GM21515 (cell line): ENCODE measurements at regions not wholly inside any gene's neighbourhood (a gene's known extent, or its start where the extent isn't known, plus 50 kb on each side); places are given as distances from the start of the nearest gene placed in this dataset.

ENCODE experiments used
- ATAC-seq: cut with Tn5 transposase; IDR thresholded peaks from one replicate; pipeline ENCODE4 v1.9.1; 2021; ENCODE audit not compliant: unreplicated experiment

DNA sequence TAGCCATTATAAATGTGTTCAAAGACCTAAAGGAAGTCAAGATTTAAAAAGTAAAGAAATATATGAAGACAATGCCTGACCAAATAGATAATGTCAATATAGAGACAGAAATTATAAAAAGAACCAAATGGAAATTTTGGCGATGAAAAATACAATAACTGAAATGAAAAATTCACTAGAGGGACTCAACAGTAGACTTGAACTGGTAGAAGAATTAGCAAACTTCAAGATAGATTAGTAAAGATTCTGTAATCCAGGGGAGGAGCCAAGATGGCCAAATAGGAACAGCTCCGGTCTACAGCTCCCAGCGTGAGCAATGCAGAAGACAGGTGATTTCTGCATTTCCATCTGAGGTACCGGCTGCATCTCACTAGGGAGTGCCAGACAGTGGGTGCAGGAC lies 433.2 kb downstream of the HINT1 start:
- ATAC-seq = no peak

DNA sequence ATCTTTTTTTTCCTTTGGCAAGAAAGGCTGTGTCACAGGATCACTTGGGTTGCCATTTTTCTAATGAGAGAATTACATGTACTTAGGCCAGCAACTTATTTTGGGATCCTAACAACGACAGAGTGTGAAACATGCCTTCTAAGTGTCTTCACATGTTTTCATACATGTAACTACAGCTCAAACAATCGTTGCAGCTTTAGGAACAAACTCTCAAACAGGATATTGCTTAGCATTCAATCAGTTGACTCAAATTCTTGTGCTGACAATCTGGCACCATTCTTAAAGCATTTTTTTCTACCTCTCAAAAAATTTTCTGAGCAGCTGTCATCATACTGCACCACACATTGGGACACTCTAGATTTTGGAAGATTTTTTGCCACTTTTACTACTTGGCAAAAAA lies 435.5 kb downstream of the HINT1 start:
- ATAC-seq = no peak

DNA sequence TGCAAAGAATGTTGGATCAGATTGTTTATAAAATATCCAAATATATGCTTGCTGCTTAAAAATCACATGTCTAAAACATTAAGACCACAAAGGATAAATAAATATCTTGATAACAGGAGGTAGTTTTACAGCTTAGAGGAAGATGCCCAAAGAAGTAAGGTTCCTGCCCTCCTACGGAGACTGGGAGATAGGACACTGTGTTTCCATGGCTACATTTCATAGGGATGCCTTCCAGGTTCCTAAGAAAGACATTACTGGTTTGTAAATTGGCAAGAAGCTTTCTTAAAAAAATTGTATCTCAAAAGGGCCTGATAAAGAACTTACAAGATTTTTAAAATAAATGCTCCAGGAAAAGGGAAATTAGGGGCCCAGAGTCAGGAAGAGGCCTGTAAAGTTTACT lies 437.2 kb downstream of the HINT1 start:
- ATAC-seq = no peak

DNA sequence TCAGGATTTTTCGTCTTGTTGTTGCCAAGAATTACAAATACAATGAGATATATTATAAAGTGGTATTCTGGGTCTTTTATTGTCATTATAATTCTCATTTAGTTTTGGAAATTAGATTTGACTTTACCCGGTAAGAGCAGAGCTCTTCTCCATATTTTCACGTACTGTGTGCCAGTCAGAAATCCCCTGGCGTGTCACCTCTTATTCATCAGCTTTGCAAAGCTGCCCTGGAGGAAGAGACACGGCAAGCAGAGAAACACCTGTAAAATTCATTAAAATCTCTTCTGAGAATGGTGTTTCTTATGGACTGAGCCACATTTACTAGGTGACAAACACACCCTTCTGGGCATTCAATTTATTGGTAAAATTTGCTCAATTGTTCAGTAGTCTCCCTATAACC lies 440.4 kb downstream of the HINT1 start:
- ATAC-seq = no peak

DNA sequence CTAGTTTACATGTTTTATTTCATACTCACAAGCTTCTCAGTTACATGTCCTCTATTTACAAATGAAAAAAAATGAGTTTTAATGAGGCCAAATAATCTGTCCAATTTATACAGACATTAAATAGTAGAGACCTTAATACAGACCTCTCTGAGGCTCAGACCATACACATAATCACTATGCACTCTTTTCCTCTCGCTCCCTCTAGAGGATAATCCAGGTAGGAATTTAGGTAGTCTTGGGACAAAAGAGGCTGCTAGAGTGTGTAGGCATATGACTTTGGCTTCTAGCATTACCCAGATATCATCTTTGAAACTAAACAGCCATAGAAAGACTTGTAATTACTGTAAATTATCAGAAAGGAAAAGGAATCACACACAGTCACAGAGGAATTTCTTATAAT lies 444.7 kb downstream of the HINT1 start:
- no peak for ATAC-seq

DNA sequence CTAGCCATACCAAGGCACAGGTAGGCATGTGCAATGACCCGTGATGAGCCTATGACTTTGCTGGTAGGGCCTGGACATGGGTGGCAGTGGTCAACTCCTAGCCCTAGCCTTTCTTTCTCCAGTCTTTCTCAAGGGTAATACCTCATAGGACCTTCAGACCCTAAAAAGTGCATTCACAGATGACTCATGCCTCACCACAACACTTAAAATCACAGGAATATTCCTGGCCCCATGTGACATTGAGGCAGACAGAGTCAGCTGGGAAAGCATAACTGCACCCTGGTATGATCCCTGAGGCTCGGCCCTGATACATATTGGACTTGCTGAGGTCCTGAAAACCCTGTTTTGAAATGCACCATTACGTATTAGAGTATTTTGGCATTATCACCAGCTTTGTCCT lies 449.5 kb downstream of the HINT1 start:
- ATAC-seq = no peak

DNA sequence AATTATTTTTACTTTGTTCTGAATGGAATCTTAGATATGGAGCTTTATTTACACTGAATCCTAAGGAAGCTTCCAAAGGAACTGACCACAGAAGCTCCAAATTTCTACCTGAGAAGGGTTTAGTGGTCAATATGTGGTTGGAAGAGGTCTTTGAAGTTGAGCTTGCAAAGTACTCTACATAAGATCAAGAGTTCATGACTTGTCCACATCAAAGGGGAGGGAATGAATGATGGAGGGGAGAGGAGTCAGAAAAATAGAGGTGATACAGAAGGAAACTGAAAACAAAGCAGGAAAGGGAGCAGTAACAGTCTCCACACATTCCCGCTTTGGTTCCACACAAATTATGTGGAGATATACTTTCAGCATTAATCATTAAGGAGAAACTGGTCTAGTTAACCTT lies 450.9 kb downstream of the HINT1 start:
- ATAC-seq = no peak

DNA sequence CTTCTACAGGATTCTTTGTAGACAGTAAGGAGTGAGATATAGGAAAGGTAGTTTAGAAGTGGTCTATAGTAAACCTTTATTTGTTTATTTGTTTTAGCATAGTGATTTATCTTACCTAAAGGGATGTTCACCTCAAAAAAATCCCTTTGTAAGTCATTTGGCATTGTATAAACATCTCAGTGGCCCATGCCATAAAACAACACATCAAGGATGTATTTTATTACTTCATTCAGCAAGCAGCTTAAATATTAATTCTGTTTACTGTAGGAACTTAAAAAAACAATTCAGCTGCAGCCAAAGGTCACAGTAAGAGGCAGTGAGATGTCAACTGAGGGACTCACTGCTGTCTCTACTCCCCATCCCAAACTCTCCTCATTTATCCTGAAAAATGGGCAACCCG lies 452.7 kb downstream of the HINT1 start:
- no peak for ATAC-seq

DNA sequence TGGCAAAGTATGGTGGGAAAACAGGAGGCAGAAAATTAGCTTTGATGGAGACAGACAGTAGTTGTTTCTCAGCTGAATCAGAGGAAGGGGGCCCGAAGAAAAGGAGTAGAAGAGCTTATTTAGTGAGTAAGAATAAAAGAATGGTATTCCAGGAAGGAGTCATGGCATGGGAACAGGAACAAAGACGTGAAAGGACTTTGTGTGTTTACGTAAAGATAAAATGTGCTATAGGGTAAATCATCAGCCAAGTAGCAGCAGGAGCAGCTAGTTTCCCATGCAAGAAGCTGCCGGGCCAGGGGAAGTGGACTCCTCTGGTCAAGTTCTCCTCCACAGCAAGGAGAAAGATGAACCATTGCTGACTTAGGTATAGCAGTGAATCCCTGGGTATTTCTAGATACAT lies 454.5 kb downstream of the HINT1 start:
- ATAC-seq = no peak

DNA sequence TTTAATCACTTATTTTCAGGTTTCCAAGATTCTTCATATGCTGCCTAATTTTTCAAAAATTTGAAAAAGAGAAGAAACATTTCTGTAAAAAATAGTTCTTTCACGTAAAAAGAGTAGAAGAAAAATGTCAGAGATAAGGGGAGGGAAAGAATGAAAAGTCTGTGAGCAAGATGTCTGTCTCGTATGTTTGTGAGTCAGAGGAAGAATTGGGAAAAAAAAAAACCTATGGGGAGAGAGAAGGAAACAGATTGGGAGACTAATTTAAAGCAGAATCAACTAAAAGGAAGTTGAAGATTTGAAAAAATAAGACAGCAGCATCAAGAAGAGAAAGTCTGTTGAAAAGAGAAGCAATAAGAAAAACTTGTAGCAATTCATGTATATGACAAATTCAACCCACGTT lies 456.3 kb downstream of the HINT1 start:
- no peak for ATAC-seq

DNA sequence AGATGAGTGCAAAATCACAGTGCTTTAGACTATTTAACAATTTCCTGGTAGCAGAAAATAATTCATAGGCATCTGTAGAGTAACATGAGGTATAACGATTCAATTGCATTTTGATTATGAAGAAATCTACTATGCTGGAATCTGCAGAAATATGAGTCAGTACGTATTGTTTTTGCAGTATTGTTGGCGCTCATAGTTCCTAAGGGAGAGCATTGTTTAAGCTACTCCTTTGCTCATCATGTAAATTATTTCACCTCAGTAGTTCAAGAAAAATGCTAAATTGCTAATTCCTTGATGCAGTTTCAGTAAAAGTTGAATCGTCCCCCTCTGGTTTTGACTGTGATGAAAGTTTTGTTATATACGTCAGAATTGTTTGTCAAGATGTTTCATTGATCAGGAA lies 458.4 kb downstream of the HINT1 start:
- no peak for ATAC-seq

DNA sequence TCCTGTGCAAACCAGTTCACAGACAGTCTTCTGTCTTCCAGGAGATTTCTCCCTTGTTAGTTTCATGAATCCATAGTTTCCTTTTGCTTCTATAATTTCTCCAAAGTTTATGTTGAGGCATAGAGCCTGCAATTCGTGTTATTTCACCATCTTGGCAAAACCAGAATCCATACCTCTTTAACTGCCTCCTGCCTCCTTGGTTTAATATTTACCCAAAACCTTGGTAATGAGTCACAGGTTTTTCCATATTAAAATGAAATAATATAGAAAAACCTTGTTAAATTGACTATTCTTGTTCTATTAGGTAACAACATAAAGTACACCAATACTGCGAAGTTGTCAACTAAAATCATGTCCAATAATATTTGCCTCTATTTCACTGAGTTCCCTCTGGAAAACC lies 459.7 kb downstream of the HINT1 start:
- ATAC-seq = no peak

DNA sequence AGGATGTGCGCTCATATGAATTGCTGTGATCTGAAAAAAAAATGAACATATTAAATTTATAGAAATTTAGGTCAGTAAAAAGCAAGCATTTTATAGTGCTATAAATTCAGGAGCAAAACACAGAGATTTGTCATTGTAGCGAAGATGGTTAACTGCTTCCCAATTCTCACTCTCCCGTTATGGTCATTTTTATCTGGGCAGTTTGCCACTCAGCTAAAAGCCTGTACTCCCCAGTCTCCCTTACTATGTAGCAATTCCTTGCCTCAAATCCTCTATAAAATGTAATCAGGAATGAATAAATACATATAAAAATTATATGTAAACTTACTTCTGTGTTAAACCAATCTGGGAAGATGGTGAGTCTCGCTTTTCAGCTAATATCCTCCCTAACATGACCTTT lies 471.5 kb downstream of the HINT1 start:
- ATAC-seq = no peak

DNA sequence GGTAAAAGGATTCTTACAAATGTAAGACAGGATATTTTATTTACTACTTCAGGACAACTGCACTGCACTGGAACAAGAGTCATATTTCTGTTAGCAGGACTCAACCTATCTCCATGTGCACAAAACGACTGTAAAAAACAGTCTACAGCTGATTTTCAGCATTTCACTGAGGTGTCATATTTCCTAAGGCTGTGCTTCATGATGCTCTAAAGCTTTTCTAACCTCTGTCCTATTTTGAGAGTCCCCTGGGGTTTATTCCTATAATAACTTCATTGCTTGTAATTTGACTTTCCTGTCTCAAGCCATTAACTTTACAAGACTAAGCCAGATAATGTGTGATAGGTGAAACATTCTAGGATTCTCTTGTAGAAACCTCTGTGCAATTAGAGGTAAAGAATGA lies 472.3 kb downstream of the HINT1 start:
- no peak for ATAC-seq

DNA sequence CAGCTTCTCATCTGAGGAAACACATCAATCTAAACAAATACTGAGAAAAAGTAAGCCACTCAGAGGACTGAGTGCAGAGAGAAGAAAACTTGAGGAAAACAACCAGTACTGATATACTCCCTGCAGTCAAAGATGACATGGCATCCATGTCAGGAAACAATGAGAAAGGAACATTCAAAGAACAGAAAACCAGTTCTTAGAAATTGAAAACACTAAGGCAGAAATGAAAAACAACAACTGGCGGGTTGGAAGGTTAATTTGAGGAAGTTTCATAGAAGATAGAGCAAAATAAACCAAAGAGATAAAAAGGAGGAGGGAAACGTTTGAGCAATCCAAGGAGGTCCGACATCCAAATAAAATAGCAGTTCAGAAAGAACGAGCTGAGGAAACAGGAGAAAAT lies 475.2 kb downstream of the HINT1 start:
- ATAC-seq = no peak

DNA sequence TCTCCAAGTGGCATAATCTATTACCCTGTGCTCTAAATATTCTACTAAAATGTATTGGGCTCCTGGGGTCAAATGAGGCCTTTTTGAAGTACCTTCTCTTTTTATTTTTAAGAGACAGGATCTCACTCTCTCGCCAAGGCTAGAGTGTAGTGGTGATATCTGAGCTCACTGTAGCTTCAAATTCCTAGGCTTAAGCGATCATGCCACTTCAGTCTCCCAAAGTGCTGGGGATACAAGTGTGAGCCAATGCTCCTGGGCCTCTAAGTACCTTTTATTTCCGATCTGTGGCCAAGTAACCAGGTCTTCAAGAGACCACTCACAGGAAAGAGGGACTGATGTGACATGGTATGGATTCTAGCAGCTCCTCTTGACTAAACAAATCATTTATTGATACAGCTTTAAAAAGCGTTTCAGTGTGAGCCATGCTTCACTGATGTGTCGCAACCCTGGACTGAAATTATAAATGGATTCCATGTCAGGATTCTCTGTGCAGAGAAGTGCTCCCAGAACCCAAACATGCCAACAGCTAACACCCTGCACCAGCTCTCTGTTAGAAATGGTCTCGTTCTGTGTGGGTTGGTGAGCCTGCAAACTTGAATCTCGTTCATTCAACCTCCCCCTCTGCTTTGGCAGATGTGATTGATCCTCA lies 477.8 kb downstream of the HINT1 start:
- ATAC-seq = no peak

DNA sequence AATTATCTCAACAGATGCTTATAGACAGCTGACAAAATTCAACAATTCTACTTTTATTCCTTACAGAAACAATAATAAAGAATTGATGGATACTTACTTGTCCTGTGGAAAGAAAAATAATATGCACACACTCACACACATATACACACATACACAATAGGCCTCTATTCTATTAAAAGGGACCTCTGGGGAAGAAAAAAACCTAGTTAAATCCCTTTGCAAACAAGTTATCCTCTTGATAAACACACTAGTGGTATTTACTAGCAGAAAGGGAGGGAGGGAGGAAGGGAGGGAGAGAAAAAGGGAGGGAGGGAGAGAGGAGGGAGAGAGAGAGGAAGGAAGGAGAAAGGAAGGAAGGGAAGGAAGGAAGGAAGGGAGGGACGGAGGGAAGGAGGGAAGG lies 486.4 kb downstream of the HINT1 start:
- no peak for ATAC-seq

DNA sequence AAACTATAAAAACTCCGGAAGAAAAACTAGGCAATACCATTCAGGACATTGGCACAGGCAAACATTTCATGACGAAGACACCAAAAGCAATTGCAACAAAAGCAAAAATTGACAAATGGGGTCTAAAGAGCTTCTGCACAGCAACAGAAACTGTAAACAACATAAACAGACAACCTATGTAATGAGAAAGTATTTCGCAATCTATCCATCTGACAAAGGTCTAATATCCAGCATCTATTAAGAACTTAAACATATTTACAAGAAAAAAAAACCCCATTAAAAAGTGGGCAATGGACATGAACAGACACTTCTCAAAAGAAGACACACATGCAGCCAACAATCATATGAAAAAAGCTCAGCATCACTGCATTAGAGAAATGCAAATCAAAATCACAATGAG lies 498.6 kb downstream of the HINT1 start:
- ATAC-seq = no peak

DNA sequence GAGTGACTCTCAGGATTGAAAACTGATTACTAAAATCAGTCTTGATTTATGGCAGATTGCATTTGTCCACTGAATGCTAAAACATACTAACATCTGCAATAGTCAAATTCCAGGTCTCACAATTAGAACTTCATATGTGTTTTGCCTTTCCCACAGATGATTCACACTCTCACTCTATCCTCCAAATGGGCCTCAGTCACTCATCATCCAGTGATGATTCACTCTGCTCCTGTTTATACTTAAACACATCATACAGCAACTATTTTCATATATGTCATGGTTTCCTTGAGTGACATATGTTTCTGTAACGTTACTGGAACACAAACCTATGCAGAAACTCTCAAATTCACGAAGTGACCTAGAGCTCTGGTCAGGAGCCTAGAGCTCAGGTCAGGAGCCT lies 512.9 kb downstream of the HINT1 start:
- ATAC-seq = no peak

DNA sequence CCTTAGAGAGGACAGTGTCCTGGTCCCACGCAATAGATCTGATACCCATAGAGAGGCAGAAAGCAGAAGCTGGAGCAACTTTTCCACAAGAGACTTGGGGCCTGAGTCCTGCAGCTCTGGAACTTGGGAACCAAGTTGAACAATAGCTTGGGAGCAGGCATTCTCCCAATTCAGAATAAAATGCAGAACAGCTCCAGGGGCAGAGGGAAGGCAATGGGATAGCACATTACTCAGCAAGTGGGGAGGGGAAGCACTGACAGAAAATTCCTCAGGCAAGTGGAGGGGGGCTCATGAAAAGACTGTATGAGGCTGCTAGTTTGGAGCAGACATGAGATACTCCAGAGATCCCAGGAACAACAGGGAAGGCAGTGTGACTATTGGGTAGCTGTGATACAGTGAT lies 513.6 kb downstream of the HINT1 start:
- ATAC-seq = no peak

DNA sequence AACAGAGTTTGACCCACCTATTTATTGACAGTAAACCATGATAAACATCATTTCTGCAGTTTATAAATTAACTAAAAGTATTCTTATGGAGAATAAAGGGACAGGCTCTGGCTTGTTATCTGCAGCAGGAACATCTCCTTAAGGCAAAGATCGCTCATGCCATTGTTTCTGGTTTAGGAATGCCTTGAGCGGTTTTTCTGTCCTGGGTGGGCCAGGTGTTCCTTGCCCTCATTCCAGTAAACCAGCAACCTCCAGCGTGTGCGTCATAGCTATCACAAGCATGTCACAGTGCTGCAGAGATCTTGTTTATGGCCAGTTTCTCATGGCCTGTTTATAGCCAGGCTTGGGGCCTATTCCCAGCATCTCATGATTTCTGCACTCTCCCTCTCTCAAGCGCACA lies 521.7 kb downstream of the HINT1 start:
- no peak for ATAC-seq

DNA sequence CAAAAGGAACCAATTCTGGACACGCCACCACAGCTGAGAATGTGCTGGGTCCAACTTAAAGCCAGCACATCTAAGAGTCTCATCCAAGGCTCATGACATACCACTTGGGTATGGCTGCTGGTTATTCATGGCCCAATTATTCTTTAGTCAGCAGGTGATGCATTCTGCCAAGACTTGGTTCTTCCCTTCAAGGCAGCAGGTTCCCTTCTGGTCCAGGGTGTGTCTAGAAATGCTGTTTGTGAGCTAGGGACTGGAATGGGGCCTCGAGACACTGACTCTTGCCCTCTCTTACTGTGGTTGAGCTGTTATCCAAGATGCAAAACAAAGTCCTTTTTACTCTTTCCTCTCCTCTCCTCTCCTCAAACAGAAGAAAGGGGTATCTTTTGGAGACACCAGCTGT lies 522.6 kb downstream of the HINT1 start:
- ATAC-seq = no peak

DNA sequence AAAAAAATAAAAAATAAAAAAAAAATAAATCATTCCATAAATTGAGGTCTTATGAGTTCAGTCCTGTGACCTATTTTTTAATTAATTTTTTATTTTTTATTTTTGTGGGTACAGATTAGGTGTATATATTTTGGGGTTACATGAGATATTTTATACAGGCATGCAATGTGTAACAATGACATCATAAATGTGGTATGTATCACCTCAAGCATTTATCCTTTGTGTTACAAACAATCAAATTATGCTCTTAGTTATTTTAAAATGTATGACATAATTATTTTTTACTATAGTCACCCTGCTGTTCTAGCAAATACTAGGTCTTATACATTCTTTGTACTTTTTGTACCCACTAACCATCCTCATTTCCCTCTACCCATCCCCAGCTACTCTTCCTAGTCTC lies 537.9 kb downstream of the HINT1 start:
- ATAC-seq = no peak

DNA sequence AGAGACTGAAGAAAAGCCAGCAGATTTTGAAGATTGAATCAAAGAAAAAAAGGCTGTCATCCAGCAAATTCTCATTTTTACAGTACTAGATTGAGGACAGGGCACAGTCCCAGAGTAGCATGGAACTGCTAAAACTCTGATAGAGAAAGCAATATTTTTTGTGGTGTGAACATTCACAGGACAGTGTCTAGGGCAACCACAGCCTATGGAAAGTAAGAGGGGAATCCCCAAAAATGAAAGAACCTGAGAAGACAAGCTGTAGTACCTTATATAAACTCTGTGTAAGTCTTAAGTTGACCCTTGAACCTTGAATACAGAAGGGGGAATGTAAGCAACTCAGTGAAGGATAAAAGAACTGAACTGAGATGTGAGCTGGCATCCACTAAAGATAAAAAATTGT lies 540.3 kb downstream of the HINT1 start:
- ATAC-seq = no peak
